ENCODE measurements at regions not wholly inside any gene's neighbourhood (a gene's known extent, or its start where the extent isn't known, plus 50 kb on each side); places are given as distances from the start of the nearest gene placed in this dataset.

DNA sequence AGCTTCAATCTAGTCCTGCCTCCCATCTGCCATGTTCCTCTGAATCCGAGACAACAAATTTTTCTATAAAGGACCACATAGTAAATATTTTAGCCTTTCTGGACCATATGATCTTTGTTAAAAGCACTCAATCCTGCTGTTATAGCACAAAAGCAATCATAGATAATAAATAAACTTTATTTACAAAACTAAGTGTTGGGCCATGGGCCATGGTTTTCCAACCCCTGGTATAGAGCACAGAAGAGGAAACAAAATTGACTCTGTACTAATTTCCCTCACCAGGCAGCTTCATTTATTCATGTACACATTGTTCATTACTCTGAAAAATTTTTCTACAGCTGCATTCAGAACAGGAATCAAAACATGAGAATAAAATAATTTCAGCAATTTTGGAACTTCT lies 288.9 kb downstream of the AGTPBP1 start:
- TF ChIP-seq EZH2 (IDR thresholded peaks at IDR 0.05; ENCODE audit: borderline replicate concordance, low read length), result no peak
- TF ChIP-seq, protein P1, sequence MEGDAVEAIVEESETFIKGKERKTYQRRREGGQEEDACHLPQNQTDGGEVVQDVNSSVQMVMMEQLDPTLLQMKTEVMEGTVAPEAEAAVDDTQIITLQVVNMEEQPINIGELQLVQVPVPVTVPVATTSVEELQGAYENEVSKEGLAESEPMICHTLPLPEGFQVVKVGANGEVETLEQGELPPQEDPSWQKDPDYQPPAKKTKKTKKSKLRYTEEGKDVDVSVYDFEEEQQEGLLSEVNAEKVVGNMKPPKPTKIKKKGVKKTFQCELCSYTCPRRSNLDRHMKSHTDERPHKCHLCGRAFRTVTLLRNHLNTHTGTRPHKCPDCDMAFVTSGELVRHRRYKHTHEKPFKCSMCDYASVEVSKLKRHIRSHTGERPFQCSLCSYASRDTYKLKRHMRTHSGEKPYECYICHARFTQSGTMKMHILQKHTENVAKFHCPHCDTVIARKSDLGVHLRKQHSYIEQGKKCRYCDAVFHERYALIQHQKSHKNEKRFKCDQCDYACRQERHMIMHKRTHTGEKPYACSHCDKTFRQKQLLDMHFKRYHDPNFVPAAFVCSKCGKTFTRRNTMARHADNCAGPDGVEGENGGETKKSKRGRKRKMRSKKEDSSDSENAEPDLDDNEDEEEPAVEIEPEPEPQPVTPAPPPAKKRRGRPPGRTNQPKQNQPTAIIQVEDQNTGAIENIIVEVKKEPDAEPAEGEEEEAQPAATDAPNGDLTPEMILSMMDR (IDR thresholded peaks at IDR 0.05; ENCODE audit: low read length), result no peak
